ENCODE measurements at regions not wholly inside any gene's neighbourhood (a gene's known extent, or its start where the extent isn't known, plus 50 kb on each side); places are given as distances from the start of the nearest gene placed in this dataset.

DNA sequence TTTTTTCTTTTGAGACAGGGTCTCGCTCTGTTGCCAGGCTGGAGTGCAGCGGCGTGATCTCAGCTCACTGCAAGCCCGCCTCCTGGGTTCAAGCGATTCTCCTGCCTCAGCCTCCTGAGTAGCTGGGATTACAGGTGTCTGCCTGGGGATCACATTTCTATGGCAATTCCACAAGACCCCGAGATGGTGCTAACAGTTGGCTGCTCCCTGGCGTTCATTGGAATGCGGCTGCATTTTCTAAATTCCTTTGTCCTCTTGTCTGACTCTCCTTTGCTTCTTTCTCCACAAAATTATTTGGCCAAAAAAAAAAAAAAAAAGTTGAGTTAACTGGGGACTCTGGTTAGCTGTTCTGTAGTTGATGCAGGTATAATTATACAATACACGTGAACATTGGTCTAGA is 176.4 kb downstream of the ETS2 start:
- no peak for DNase-seq (ENCODE audit: low spot score)
- intact Hi-C loops (cut with DNase I), result no loop called here

DNA sequence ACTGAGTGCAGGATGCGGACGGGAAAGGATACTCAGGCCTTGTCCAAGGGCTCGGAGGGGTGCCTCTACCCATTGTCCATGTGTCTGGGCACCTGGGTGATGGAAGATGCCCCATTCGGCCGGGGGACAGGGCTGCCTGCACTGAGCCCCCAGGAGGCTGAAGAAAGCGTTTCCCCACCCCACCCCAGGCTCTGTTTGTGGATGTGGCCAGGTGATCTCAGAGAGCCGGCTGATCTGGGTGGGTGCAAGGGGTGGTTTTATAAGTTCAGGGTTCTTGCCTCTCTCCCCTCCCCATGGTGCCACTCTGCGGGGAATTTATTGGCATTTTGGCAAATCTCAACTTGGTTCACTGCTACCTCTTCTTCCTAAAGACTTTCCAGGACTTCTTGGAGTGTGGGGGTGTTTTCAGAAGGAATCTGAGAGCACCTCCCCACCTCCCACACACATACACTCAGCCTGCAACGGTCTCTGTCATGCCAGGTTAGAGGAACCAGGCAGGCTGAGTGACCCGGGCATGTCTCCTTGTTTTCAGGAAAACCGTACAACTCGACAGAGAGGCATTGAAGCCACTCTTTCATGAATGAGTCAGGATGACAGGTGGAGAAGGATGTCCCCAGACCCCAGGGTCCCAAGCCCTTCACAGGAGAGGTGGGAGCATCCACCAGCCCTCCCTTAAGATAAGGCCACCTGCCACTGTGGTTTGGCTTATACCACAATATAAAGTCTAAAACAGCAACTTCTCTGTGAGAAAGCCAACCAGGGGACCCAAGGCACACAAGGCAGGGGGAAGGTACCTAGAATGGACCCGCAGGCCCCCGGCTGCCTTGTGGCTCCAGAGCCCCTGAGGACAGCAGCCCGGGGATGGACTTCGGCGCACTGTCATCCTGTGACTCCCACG is 174.9 kb downstream of the ETS2 start:
- intact Hi-C loops (cut with DNase I), result no loop called here
- no peak for DNase-seq (ENCODE audit: low spot score)

DNA sequence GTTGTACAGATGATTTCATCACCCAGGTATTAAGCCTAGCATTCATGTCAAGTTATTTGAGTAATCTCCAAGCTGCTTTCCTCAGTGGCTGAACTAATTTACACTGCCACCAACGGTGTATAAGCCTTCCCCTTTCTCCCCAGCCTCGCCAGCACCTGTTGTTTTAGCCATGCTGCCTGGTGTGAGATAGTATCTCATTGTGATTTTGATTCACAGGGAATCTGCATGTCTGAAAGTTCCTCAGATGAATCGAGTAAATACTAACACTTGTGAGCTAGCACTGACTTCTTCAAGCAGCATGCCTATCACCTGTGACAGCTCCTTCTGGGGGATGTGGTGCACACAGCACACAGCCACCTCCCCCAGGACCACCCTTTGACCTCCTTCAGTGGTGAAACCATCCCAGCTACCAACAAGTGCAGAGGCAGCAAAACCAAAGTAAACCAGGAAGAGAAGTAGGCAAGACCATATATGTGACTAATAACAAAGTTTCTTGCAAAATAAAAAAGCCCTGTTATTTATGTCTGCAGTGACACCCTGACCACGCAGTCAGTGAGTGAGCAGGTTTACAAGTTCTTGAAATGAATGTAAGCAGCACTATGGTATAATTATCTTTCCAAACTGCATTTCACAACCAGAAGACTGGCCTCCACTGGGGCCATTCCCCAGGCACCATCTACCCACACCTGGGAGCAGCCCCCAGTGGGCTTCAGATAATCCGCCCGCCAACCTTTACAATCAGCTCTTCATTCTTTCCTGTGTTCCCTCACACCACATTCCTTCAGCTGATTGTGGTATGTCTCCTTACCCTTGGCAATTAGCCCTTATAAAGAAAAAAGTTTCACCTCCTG is 173.8 kb downstream of the ETS2 start:
- no peak for DNase-seq (ENCODE audit: low spot score)
- intact Hi-C loops (cut with DNase I), result no loop called here

DNA sequence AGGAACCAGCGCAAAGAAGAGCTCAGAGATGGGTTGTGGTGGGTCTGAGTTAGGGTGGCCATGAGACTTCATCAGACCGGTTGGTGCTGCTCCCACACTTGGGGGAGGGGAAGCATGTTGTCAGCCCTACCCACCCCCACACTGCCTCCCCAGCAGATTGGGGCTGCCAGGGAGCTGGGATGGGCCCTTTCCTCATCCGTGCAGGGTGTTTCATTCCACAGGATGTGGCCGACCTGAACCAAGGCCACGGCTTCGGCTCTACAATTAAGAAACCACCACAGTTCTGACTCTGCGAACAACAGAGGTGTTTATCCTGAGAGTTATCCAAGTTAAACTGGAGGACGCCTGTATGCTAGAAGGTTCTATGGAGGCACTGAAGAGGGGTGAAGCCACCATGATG is 171.2 kb downstream of the ETS2 start:
- intact Hi-C loops (cut with DNase I), result no loop called here
- DNase-seq (ENCODE audit: low spot score), result no peak

DNA sequence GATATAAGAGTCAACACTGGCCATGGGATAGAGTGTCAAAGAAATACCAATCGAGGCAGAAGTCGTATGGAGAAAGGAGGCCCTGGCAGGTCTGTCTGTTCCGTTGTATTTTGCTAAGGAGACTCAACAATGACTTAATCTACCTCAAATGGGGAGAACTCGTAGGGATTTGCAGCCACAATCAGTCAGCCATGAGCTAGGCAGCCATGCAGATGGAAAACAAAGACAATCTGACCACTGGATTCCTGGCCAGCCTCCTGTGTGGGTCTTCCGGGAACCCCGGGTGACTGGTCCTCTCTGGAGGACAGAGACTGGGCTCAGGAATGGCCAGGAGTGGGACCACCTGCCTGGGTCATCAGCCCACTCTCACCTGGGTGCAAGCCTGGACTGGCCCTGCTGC is 167.8 kb downstream of the ETS2 start:
- no peak for DNase-seq (ENCODE audit: low spot score)
- intact Hi-C loops (cut with DNase I), result no loop called here

DNA sequence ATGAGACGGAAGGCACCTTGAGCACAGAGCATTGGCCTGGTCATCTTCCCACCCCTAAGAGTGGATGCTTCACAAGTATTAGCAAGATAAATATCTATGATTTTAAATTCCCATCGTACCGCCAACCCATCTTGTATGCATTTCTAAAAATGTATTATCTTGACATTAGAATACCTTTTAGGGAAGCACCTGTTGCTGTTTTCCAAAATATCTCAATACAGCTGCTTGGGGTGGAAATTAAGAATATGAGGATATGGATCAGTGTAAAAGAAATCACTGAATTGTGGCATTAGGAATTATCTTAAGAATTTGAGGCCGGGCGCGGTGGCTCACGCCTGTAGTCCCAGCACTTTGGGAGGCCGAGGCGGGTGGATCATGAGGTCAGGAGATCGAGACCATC is 166.3 kb downstream of the ETS2 start:
- intact Hi-C loops (cut with DNase I), result no loop called here

DNA sequence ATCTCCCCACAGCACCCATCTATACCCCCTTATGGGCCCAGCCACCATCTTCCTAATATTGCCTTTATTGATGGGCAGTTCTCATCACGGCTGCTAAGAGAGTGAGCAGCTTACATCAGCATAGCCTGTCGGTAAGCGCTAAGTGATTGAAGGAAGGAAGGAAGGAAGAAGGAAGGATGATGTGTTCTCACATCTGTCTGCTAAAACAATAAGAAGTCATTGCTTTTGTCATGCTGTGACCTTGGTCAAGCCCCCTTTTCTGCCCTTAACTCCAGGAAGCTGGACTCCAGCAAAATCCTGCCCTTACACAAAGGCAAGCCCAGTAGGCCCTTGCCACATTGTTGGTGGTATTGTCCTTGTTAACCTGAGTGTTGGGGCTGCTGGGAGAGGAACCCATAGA is 165.0 kb downstream of the ETS2 start:
- intact Hi-C loops (cut with DNase I), result no loop called here

More for the DNA sequence above, 166.3 kb downstream of the ETS2 start:
- no peak for DNase-seq (ENCODE audit: low spot score)

DNA sequence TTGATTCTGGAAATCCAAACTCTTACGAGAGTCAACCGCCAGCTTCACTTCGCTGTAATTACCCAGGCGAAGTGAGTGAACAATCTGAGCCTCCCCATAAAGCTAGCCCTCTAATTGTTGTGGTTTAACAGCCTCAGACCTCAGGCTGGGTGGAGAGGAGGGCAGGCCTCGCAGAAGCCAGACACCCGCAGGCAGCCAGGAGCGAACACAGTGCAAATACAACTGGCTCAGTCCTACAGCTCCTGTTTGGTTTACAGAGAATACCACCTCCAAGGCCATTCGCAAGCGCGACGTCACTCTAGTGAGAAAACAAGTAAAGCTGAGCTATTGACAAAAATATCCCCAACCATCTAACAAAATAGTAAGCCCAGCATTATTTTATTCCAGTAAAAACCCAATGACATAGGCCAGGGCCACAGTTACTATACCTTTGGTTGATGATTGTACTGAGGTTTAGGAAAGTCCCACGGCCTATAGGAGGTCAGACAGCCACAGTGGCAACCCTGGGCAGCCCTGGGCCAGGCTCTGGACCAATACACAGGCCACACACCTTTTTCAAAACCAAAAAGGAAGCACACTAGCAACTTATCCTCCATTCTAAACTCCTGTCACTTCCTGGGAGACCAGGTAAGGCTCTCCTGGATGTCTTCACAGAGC is 163.3 kb downstream of the ETS2 start:
- intact Hi-C loops (cut with DNase I), result no loop called here
- no peak for DNase-seq (ENCODE audit: low spot score)

More for the DNA sequence above, 165.0 kb downstream of the ETS2 start:
- DNase-seq (ENCODE audit: low spot score), result no peak

DNA sequence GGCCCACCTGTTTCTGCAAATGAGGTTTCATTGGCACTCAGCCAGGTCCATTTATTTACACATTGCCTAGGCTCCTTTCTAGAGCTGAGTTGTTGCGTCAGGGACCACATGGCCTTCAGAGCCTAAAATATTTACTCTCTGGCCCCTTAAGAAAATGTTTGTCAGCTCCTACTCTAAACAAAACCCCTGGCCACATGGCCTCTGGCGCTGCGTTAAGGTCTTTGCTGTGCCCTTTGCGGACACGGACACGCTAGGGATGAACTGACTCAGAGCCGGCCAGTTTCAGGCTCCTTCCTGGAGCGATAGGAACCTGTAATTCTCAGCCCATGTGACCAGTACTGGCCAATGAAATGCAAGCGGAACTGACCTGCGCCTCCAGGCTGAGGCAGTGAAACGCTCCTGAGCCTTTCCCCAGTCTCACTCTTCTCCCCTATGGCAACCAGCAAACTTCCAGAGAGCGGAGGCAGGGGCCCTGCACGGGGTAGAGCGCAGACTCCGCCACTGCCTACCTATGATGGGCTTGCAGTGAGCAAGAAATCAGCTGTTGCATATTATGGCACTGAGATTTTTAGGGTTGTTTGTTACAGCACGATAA is 160.3 kb downstream of the ETS2 start:
- DNase-seq (ENCODE audit: low spot score), result no peak
- intact Hi-C loops (cut with DNase I), result no loop called here

DNA sequence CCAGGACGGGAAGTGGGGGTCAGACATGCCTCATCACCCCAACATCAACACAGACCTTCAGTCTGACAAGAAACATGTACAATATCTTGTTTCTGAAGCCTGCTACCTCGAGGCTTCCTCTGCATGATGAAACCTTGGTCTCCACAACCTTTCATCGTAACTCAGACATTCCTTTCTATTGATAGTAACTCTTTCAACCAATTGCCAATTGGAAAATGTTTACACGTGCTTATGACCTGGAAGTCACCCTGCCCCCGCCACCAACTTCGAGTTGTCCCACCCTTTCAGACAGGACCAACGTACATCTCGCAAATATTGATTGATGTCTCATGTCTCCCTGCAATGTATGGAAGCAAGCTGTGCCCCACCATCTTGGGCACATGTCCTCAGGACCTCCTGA is 159.5 kb downstream of the ETS2 start:
- intact Hi-C loops (cut with DNase I), result no loop called here
- DNase-seq (ENCODE audit: low spot score), result no peak

DNA sequence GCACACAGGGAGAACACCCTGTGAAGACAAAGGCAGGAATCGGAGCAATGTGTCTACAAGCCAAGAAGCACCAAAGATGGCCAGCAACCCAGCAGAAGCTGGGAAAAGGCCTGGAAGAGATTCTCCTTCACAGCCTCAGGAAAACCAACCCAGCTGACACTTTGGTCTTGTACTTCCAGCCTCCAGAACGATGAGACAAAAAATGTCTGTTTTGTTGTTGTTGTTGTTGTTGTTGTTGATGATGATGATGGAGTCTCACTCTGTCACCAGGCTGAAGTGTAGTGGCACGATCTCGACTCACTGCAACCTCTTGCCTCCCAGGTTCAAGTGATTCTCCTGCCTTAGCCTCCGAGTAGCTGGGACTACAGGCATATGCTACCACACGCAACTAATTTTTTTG is 157.3 kb downstream of the ETS2 start:
- intact Hi-C loops (cut with DNase I), result no loop called here
- DNase-seq (ENCODE audit: low spot score), result no peak

DNA sequence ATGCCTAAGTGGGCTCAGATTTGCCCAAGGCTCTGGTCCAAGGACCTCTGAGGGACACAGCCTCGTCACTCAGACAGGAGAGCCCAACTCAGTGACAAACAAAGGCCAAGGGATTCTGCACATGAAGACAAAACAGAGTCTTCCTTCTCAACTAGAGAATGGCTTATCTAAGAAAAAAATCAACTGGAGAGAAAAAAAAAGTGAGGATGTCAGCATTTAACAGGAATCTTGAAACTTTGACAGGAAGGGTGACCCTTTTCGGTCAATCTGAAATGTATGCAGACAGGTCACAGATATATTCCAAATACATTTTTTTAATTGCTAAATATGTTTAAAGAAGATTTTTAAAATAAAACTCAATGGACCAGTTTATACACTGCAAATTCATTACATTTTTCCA is 154.5 kb downstream of the ETS2 start:
- intact Hi-C loops (cut with DNase I), result no loop called here
- no peak for DNase-seq (ENCODE audit: low spot score)

DNA sequence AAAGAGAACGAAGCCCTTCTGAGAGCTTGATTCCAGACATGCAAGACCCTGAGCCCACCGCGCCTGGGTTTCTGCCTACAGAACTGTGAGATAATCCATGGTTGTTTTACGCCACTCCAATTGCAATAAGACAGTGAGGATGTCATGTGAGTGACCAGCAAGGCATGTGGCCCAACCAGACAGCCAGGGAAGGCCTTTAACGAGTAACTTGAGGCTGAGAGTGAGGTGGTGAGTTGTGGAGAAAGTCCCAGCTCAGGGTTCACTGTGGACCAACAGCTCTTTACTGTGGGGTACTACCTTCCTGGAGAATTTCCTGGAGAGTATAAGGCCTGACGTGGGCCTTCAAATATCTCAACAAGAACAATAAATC is 153.9 kb downstream of the ETS2 start:
- intact Hi-C loops (cut with DNase I), result no loop called here

DNA sequence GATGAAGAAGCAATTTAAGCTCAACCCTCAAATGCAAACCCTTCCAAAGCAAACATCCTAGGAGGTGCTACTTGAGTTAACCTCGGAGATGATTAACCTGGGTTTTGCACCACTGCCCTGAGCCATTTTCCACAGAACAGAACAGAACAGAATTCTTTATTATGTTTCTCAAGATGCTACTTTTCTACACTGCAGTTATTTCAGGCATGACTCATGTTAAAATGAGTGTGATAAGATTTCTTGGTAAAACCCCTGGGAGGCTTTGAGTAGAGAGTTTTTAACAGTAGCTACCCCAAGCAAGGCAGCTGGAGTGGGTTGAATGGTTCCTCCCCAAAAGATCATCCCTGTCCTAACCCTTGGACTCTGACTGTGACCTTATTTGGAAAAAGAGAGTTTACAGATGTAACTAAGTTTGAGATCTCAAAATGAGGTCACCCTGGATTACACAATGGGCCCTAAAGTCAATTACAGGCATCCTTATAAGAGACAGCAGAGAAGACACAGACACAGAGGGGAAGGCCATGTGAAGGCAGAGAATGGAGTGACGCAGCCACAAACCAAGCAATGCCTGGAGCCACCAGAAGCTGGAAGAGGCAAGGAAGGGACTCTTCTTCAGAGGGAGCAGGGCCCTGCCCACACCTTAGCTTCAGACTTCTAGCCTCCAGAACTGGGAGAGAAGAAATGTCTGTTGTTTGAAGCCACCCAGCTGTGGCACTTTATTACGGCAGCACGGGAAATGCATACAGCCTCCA is 153.4 kb downstream of the ETS2 start:
- no peak for DNase-seq (ENCODE audit: low spot score)
- intact Hi-C loops (cut with DNase I), result no loop called here

More for the DNA sequence above, 153.9 kb downstream of the ETS2 start:
- no peak for DNase-seq (ENCODE audit: low spot score)

DNA sequence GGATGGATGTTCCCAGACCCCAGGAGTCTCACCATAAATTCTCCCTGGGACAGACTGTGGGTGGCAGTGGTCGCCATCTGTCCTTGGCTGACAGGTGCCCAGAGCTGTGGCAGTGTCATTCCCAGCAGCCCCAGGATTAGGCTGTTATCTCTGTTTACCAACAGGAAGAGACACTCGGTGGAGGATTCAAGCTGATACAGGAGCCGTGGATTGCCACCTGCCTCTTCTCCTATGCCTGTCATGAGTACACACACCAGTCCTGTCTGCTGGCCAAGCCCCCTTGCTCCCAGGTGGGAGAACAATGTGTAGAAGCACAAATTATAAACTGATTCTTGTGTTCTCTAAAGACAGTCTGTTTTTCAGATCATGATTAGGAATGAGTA is 152.6 kb downstream of the ETS2 start:
- no peak for DNase-seq (ENCODE audit: low spot score)
- intact Hi-C loops (cut with DNase I), result no loop called here

DNA sequence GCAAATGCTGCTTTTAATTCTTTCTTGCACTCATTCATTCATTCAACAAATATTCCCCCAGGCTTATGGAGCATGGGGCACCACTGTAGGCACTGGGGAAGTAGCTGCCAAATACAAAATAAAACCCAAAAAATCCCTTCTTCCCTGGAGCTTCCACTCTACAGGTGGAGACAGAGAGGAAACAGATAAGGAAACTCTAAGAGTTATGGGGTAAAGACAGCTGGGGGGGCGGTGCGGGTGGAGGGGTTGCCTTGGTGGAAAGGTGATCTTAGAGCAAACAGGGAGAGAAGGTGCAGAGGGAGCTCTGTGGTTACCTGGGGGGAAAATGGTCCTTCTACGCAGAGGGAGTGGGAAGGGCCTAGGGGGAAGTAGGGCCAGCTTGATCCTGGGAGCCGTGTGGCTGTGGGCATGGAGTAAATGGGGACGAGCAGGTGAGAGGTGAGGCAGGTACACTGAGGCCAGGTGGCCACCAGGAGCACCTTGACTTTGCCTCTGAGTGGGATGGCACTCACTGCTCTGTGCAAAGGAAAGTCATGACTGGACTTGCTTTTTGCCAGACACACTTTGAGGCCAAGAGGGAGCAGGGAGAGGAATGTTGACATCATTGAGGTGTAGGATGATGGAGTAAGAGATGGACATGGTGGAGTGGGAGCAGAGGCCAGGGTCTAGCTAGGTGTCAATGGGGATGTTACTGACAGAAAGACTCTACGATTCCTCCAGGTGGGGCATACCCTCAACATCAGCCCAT is 152.0 kb downstream of the ETS2 start:
- intact Hi-C loops (cut with DNase I), result no loop called here
- no peak for DNase-seq (ENCODE audit: low spot score)

DNA sequence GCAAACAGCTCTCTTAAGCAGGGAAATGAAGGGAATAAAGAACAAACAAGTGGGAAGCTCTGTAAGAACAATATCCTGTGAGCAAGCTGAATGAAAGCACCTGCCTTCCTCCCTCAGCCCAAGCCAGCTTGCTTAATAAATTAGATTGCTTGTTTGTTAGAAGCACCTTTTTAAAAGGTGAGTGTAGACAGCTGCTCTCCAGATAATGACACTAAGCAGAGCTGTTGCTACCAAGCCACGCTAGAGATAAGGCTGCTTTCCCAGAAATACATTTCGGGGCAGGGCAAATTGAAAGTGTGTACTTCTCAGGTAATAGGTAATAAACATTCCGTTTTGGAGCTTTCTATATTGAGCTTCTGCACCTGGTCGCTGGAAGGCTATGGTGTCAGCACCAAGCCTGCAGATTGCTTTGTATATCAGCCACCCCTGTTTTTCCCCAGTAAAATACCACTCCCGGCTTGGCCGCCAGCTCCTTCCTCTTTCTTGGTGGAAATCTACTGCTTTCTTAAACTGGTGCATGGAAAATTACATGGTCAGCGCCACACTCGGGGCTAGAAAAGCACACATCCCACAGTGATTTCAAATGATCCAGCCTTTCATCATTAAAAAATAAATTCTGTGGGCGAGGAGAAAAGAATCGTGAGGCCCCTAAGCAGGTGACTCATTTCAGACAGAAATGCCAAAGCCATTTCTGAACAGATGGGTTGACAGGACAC is 151.3 kb downstream of the ETS2 start:
- no peak for DNase-seq (ENCODE audit: low spot score)
- intact Hi-C loops (cut with DNase I), result no loop called here

DNA sequence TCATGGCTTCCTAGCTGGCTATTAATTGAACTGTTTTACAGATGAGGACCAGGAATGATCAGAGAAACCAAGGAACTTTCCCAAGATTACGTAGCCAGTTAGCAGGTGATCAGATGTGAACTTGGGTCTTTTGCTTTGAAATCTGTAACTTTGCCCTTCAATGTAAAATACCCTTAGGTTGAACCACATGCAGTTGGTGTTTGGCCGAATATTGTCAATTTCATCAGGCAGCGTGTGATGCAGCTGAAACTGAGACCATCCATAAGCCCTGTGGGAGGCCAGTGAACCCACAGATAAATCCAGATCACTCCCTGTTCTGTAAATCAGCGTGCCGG is 150.8 kb downstream of the ETS2 start:
- intact Hi-C loops (cut with DNase I), result no loop called here
- no peak for DNase-seq (ENCODE audit: low spot score)

Measured in cardiac septum (tissue), 1 donor.